ENCODE measurements at regions not wholly inside any gene's neighbourhood (a gene's known extent, or its start where the extent isn't known, plus 50 kb on each side); places are given as distances from the start of the nearest gene placed in this dataset.

DNA sequence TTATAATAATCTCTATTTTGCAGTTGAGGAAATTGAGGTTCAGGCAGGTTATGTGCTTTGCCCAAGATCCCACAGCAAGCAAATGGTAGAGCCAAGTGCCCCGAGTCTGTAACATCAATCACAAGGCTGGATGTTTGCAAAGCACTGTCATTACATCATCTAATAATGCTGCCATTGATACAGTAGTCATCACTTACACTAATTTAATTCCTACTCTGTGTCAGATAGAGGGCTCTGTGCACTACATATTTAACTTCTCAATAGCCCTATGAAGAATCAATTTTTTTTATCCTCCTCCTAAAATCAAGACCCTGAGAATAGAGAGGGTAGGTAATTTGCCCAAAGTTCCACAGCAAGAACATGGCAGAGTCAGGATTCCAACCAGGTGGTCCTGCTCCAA lies 178.1 kb upstream of the VASH1 start:
- no peak overlapping the region for H4K91ac ChIP-seq (ENCODE audit: low read length)
- DNase-seq: no peak
- H3K4ac ChIP-seq (ENCODE audit: low read depth in 1 of 2, low read length in 2 of 2): no peak overlapping the region
- no peak overlapping the region for H2AFZ ChIP-seq (ENCODE audit: low read depth, low read length)
- no peak overlapping the region for H3K4me3 ChIP-seq (ENCODE audit: insufficient read depth in 1 of 2, low read depth in 1 of 2, low read length in 2 of 2)
- no peaks in the 10 kb centered on the region for H3K36me3 ChIP-seq (ENCODE audit: control insufficient read depth in 1 of 2, insufficient read depth in 2 of 2, low read depth in 1 of 2, low read length in 2 of 2)
- no peak overlapping the region for H3K23ac ChIP-seq (ENCODE audit: low read length in 2 of 2)
- no peak overlapping the region for H2BK120ac ChIP-seq (ENCODE audit: low read depth, low read length)
- peaks cover 0 to 8% of the 10 kb centered on the region in 2 experiments for H3K27me3 ChIP-seq (ENCODE audit: control insufficient read depth in 1 of 2, insufficient read depth in 1 of 2, low read length in 2 of 2)
- no peak overlapping the region for H3K9ac ChIP-seq (ENCODE audit: low read length)
- no peak overlapping the region for H2BK5ac ChIP-seq (ENCODE audit: low read depth, low read length, poor library complexity, severe bottlenecking)
- no peak overlapping the region for H4K8ac ChIP-seq (ENCODE audit: low read length)
- H3K4me2 ChIP-seq (ENCODE audit: low read length, poor library complexity, severe bottlenecking): no peak overlapping the region
- WGBS: 82% methylated on average over 1 of the region's 1 CpG
- no peaks in the 10 kb centered on the region for H3K79me1 ChIP-seq (replicated peaks; ENCODE audit: low read length, poor library complexity, severe bottlenecking)
- H3K4me1 ChIP-seq (ENCODE audit: control insufficient read depth, insufficient read depth, low read depth, low read length): no peaks in the 10 kb centered on the region
- no peak overlapping the region for H3K14ac ChIP-seq (ENCODE audit: low read length in 2 of 2)
- no peak overlapping the region for H2AK5ac ChIP-seq (ENCODE audit: low read length, severe bottlenecking)
- no peak overlapping the region for H3K18ac ChIP-seq (ENCODE audit: low read depth in 1 of 2, low read length in 2 of 2)
- H2BK15ac ChIP-seq (ENCODE audit: low read depth, poor library complexity, severe bottlenecking): no peak overlapping the region
- H2BK12ac ChIP-seq (ENCODE audit: low read length in 2 of 2): no peak overlapping the region
- no peak overlapping the region for H3K27ac ChIP-seq (ENCODE audit: low read length, poor library complexity, severe bottlenecking)
- H3K9me3 ChIP-seq (ENCODE audit: control insufficient read depth, low read length): no peaks in the 10 kb centered on the region

DNA sequence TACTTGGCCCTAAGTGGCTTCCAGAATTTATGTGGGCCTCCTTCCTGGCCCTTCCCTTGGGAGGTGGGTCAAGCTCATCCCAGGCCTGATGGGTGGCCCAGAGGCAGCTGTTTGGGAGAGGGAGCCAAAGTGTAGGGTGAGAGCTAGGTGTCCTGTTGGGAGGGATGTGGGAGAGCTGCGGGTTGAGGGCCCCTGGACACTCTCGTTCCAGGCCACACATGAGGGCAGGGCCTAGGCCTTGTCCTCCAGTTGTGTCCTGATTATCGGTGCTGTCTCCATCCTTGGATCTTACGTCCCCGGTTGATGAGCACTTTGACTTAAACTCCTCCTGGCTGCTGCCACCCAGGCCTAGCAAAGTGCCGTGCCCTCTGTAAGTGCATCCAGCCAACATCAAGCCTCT lies 177.5 kb upstream of the VASH1 start:
- H4K8ac ChIP-seq (ENCODE audit: low read length): no peak overlapping the region
- no peak overlapping the region for H3K23ac ChIP-seq (ENCODE audit: low read length in 2 of 2)
- H3K27ac ChIP-seq (ENCODE audit: low read length, poor library complexity, severe bottlenecking): no peak overlapping the region
- no peak overlapping the region for H3K4me2 ChIP-seq (ENCODE audit: low read length, poor library complexity, severe bottlenecking)
- WGBS: 94% methylated on average over 6 of the region's 6 CpGs
- H3K36me3 ChIP-seq (ENCODE audit: control insufficient read depth in 1 of 2, insufficient read depth in 2 of 2, low read depth in 1 of 2, low read length in 2 of 2): no peaks in the 10 kb centered on the region
- no peak overlapping the region for H2BK12ac ChIP-seq (ENCODE audit: low read length in 2 of 2)
- H3K9ac ChIP-seq (ENCODE audit: low read length): no peak overlapping the region
- H3K4me3 ChIP-seq (ENCODE audit: insufficient read depth in 1 of 2, low read depth in 1 of 2, low read length in 2 of 2): no peak overlapping the region
- peaks cover 0 to 8% of the 10 kb centered on the region in 2 experiments for H3K27me3 ChIP-seq (ENCODE audit: control insufficient read depth in 1 of 2, insufficient read depth in 1 of 2, low read length in 2 of 2)
- H2BK120ac ChIP-seq (ENCODE audit: low read depth, low read length): no peak overlapping the region
- no peak overlapping the region for H3K14ac ChIP-seq (ENCODE audit: low read length in 2 of 2)
- no peak overlapping the region for H2BK5ac ChIP-seq (ENCODE audit: low read depth, low read length, poor library complexity, severe bottlenecking)
- H4K91ac ChIP-seq (ENCODE audit: low read length): no peak overlapping the region
- H3K9me3 ChIP-seq (ENCODE audit: control insufficient read depth, low read length): no peaks in the 10 kb centered on the region
- no peak overlapping the region for H2BK15ac ChIP-seq (ENCODE audit: low read depth, poor library complexity, severe bottlenecking)
- no peak overlapping the region for H3K18ac ChIP-seq (ENCODE audit: low read depth in 1 of 2, low read length in 2 of 2)
- H3K4me1 ChIP-seq (ENCODE audit: control insufficient read depth, insufficient read depth, low read depth, low read length): no peaks in the 10 kb centered on the region
- no peak overlapping the region for H3K4ac ChIP-seq (ENCODE audit: low read depth in 1 of 2, low read length in 2 of 2)
- H2AK5ac ChIP-seq (ENCODE audit: low read length, severe bottlenecking): no peak overlapping the region
- DNase-seq: no peak
- H2AFZ ChIP-seq (ENCODE audit: low read depth, low read length): no peak overlapping the region
- no peaks in the 10 kb centered on the region for H3K79me1 ChIP-seq (replicated peaks; ENCODE audit: low read length, poor library complexity, severe bottlenecking)

DNA sequence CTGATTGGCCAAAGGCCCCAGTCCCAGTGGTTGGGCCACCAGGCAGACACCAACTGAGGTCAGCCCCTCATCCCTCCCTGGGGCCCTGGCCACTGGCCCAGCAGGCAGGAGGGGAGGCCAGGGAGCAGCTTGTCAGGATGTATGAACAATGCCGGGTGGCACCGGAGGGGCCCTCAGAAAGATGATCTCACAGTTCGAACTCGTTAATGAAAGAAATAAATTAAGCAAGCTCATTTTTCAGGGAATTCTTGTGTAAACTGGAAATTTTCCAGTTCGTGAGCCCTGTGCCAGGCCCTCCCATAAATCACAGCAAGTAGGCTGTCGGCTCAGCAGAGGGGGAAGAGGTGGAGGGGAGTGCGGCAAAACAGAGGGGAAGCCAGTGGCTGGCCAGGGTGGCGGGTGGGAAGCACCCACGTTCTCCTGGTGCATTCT lies 177.0 kb upstream of the VASH1 start:
- no peak overlapping the region for H4K91ac ChIP-seq (ENCODE audit: low read length)
- H4K8ac ChIP-seq (ENCODE audit: low read length): no peak overlapping the region
- H2BK15ac ChIP-seq (ENCODE audit: low read depth, poor library complexity, severe bottlenecking): no peak overlapping the region
- no peak overlapping the region for H2BK120ac ChIP-seq (ENCODE audit: low read depth, low read length)
- no peaks in the 10 kb centered on the region for H3K4me1 ChIP-seq (ENCODE audit: control insufficient read depth, insufficient read depth, low read depth, low read length)
- H2BK5ac ChIP-seq (ENCODE audit: low read depth, low read length, poor library complexity, severe bottlenecking): no peak overlapping the region
- no peak overlapping the region for H3K14ac ChIP-seq (ENCODE audit: low read length in 2 of 2)
- no peak overlapping the region for H3K27ac ChIP-seq (ENCODE audit: low read length, poor library complexity, severe bottlenecking)
- WGBS: 66% methylated on average over 8 of the region's 9 CpGs
- no peak overlapping the region for H3K4ac ChIP-seq (ENCODE audit: low read depth in 1 of 2, low read length in 2 of 2)
- no peak overlapping the region for H2AK5ac ChIP-seq (ENCODE audit: low read length, severe bottlenecking)
- H3K9ac ChIP-seq (ENCODE audit: low read length): no peak overlapping the region
- H3K23ac ChIP-seq (ENCODE audit: low read length in 2 of 2): no peak overlapping the region
- H2AFZ ChIP-seq (ENCODE audit: low read depth, low read length): no peak overlapping the region
- H3K9me3 ChIP-seq (ENCODE audit: control insufficient read depth, low read length): no peaks in the 10 kb centered on the region
- no peak overlapping the region for H2BK12ac ChIP-seq (ENCODE audit: low read length in 2 of 2)
- H3K4me3 ChIP-seq (ENCODE audit: insufficient read depth in 1 of 2, low read depth in 1 of 2, low read length in 2 of 2): no peak overlapping the region
- no peak for DNase-seq
- H3K4me2 ChIP-seq (ENCODE audit: low read length, poor library complexity, severe bottlenecking): no peak overlapping the region
- H3K27me3 ChIP-seq (ENCODE audit: control insufficient read depth in 1 of 2, insufficient read depth in 1 of 2, low read length in 2 of 2): peaks cover 0 to 8% of the 10 kb centered on the region in 2 experiments
- H3K79me1 ChIP-seq (replicated peaks; ENCODE audit: low read length, poor library complexity, severe bottlenecking): no peaks in the 10 kb centered on the region
- H3K18ac ChIP-seq (ENCODE audit: low read depth in 1 of 2, low read length in 2 of 2): no peak overlapping the region
- no peaks in the 10 kb centered on the region for H3K36me3 ChIP-seq (ENCODE audit: control insufficient read depth in 1 of 2, insufficient read depth in 2 of 2, low read depth in 1 of 2, low read length in 2 of 2)

DNA sequence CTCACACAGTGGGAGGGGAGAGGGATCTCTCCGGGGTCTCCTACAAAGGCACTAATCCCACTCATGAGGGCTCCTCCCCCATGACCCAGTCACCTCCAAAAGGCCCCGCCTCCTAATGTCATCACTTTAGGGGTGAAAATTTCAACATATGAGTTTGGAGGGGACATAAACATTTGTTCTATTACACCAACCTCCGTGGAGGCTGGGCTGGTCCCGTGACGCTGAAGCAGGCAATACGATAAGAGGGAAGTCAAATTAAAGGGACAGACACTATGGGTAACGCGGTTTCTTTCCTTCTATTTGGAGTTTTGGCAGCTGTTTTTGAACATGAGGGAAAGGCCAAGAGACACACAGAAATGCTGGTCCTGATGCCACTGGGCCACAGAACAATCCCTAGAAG lies 175.7 kb upstream of the VASH1 start:
- no peak overlapping the region for H3K14ac ChIP-seq (ENCODE audit: low read length in 2 of 2)
- H3K4me3 ChIP-seq (ENCODE audit: insufficient read depth in 1 of 2, low read depth in 1 of 2, low read length in 2 of 2): no peak overlapping the region
- no peak overlapping the region for H3K9ac ChIP-seq (ENCODE audit: low read length)
- no peaks in the 10 kb centered on the region for H3K36me3 ChIP-seq (ENCODE audit: control insufficient read depth in 1 of 2, insufficient read depth in 2 of 2, low read depth in 1 of 2, low read length in 2 of 2)
- no peak overlapping the region for H2AK5ac ChIP-seq (ENCODE audit: low read length, severe bottlenecking)
- no peak overlapping the region for H2AFZ ChIP-seq (ENCODE audit: low read depth, low read length)
- H2BK5ac ChIP-seq (ENCODE audit: low read depth, low read length, poor library complexity, severe bottlenecking): no peak overlapping the region
- H3K27me3 ChIP-seq (ENCODE audit: control insufficient read depth in 1 of 2, insufficient read depth in 1 of 2, low read length in 2 of 2): peaks cover 0 to 5% of the 10 kb centered on the region in 2 experiments
- no peak overlapping the region for H3K27ac ChIP-seq (ENCODE audit: low read length, poor library complexity, severe bottlenecking)
- no peak overlapping the region for H4K8ac ChIP-seq (ENCODE audit: low read length)
- no peak overlapping the region for H3K4ac ChIP-seq (ENCODE audit: low read depth in 1 of 2, low read length in 2 of 2)
- WGBS: 74% methylated on average over 6 of the region's 8 CpGs
- H3K4me1 ChIP-seq (ENCODE audit: control insufficient read depth, insufficient read depth, low read depth, low read length): peaks cover 1% of the 10 kb centered on the region
- H3K79me1 ChIP-seq (replicated peaks; ENCODE audit: low read length, poor library complexity, severe bottlenecking): no peaks in the 10 kb centered on the region
- H2BK120ac ChIP-seq (ENCODE audit: low read depth, low read length): no peak overlapping the region
- no peaks in the 10 kb centered on the region for H3K9me3 ChIP-seq (ENCODE audit: control insufficient read depth, low read length)
- H2BK12ac ChIP-seq (ENCODE audit: low read length in 2 of 2): no peak overlapping the region
- H2BK15ac ChIP-seq (ENCODE audit: low read depth, poor library complexity, severe bottlenecking): no peak overlapping the region
- no peak overlapping the region for H3K4me2 ChIP-seq (ENCODE audit: low read length, poor library complexity, severe bottlenecking)
- H4K91ac ChIP-seq (ENCODE audit: low read length): no peak overlapping the region
- no peak overlapping the region for H3K23ac ChIP-seq (ENCODE audit: low read length in 2 of 2)
- H3K18ac ChIP-seq (ENCODE audit: low read depth in 1 of 2, low read length in 2 of 2): no peak overlapping the region
- DNase-seq: no peak
